Vagina (tissue), 2 donors: ENCODE measurements at regions not wholly inside any gene's neighbourhood (a gene's known extent, or its start where the extent isn't known, plus 50 kb on each side); places are given as distances from the start of the nearest gene placed in this dataset.

Experiments
- CTCF ChIP-seq, 3 experiments: fragments of 450-650 bp in 2 of 3; fragments of 200-600 bp in 1 of 3; sonication (generic) in 1 of 3; IDR thresholded peaks; one replicate each; pipeline ENCODE4 v1.5.1; 2017 to 2019; ENCODE audit warnings: antibody characterized with exemption in 3 of 3, mild to moderate bottlenecking in 2 of 3, moderate library complexity in 2 of 3
- POLR2A ChIP-seq, 2 donors: fragments of 450-650 bp; IDR thresholded peaks; one replicate each; pipeline ENCODE4 v1.6.1; 2017; ENCODE audit warnings: antibody characterized with exemption in 2 of 2, mild to moderate bottlenecking in 2 of 2, moderate library complexity in 2 of 2

DNA sequence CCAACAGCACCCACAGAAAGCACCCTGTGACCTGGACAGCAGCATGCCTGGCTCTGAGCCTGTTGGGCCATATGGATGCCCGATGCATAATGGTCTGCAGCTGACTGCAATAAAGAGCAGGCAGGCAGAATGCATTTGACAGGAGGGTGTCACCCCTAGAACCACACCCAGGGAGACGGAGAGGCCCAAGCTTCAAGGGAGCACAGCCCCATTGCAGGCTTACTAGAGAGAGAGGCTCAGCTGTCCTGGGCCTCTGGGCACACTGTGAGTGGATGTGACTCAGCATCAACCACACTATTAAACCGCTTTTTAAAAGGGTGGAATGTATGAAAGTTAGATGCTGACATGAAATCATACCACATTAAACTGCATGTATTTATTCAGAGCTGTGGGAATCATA, 365.3 kb downstream of the CTTN start:
- TF ChIP-seq CTCF (IDR thresholded peaks at IDR 0.05): no peak
- TF ChIP-seq POLR2A (IDR thresholded peaks at IDR 0.05): no peak
